HG03457 (cell line): ENCODE measurements at regions not wholly inside any gene's neighbourhood (a gene's known extent, or its start where the extent isn't known, plus 50 kb on each side); places are given as distances from the start of the nearest gene placed in this dataset.
"Not testable (repeated sequence)": the region's sequence is repeated elsewhere in the genome, so short reads cannot be mapped to it uniquely, and the experiment has no call there.

Experiments used
- ATAC-seq: cut with Tn5 transposase; IDR thresholded peaks from one replicate; pipeline ENCODE4 v1.9.1; 2021; ENCODE audit warnings: moderate number of reproducible peaks; ENCODE audit not compliant: unreplicated experiment

GRCh38 chr16:13850173-13850572 is 69.8 kb upstream of the ERCC4 start:
- not testable (repeated sequence) for ATAC-seq

- no peak for ATAC-seq
These were observed 67.1 kb upstream of the ERCC4 start for GRCh38 chr16:13852827-13853226.

GRCh38 chr16:13856398-13856797 is 63.6 kb upstream of the ERCC4 start:
- no peak for ATAC-seq

- no peak for ATAC-seq
These were observed 63.0 kb upstream of the ERCC4 start for GRCh38 chr16:13856811-13857511.

- no peak for ATAC-seq
These were observed 60.9 kb upstream of the ERCC4 start for GRCh38 chr16:13858873-13859580.

DNA sequence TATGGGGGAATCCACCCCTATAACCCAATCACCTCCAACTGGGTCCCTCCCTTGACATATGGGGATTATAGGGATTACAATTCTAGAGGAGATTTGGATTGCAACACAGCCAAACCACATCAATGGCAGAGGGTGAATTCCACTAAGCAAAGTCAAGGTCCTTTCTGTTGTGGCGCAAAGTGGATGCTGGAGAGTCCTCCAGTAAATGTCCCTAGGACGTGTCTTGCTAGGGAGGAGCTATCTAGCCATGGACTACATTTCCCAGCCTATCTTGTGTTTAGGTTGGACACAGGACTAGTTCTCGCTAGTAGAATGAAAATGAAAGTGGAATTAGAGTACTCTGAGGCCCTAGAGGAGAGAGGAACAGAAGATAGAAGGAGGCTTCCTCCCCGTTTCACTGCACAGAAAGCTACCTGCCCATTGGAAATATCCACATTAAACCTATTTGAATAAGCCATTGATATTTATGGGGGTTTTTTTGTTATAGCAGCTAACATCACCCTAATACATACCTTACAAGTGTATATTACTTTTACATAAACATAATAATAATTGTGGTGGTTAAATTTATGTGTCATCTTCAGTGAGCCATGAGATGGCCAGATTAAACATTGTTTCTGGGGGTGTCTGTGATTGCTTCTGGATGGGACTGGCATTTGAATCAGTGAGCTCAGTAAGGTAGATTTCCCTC is 56.7 kb upstream of the ERCC4 start:
- no peak for ATAC-seq

DNA sequence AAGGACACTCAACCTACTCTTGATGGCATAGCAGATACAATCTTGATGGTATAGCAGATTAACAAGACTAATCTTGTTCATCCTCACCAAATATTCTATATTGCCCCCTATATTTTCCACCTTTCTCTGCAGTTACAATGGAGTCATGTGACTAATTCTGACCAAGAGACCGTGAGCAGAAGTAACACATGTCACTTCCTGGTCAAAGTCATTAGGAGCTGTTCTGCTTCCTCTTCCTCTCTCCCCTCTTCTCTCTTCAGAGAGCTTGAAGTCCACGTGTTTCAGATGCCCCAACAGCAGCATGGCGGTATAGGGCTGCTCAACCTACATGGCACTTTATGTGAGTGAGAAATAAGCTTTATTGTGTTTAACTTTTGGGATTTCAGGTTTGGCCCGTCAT is 55.3 kb upstream of the ERCC4 start:
- no peak for ATAC-seq

- no peak for ATAC-seq
These were observed 53.9 kb upstream of the ERCC4 start for GRCh38 chr16:13866073-13866472.
